Adrenal gland (tissue), 5 donors: ENCODE measurements at regions not wholly inside any gene's neighbourhood (a gene's known extent, or its start where the extent isn't known, plus 50 kb on each side); places are given as distances from the start of the nearest gene placed in this dataset.

Source experiments
- CTCF ChIP-seq, 6 experiments: fragments of 450-650 bp in 4 of 6; fragments of 200-600 bp in 2 of 6; sonication (generic) in 1 of 6; IDR thresholded peaks; 1 replicate in 5 of 6; 2 replicates in 1 of 6; pipeline versions ENCODE4 v1.5.1 to v1.8.0; 2016 to 2021; ENCODE audit warnings: antibody characterized with exemption in 6 of 6, mild to moderate bottlenecking in 2 of 6, moderate library complexity in 1 of 6
- POLR2A ChIP-seq, 2 donors: fragments of 450-650 bp; IDR thresholded peaks; one replicate each; pipeline ENCODE4 v1.6.1; 2017; ENCODE audit warnings: antibody characterized with exemption in 2 of 2, mild to moderate bottlenecking in 2 of 2, moderate library complexity in 1 of 2
- donor health status: DM: no; HTN: no; CAD: no.

GRCh38 chr9:29100762-29101161 is 1527.5 kb upstream of the C9orf72 start:
- TF ChIP-seq CTCF (IDR thresholded peaks at IDR 0.05) (no peak), POLR2A (IDR thresholded peaks at IDR 0.05) (no peak)
